WTC11 (cell line): ENCODE measurements at regions not wholly inside any gene's neighbourhood (a gene's known extent, or its start where the extent isn't known, plus 50 kb on each side); places are given as distances from the start of the nearest gene placed in this dataset.

Experiments
- CREM ChIP-seq: sonication (generic); formaldehyde crosslinking; IDR thresholded peaks from 2 replicates; pipeline ENCODE4 v1.8.1; 2022; ENCODE audit warnings: mild to moderate bottlenecking, missing genetic modification reagents, moderate library complexity
- NFYB ChIP-seq: sonication (generic); formaldehyde crosslinking; conservative IDR thresholded peaks from 2 replicates; pipeline ENCODE4 v1.8.0; 2022; ENCODE audit warnings: low read depth, missing genetic modification reagents
- NR2C2 ChIP-seq: sonication (generic); formaldehyde crosslinking; IDR thresholded peaks from 2 replicates; pipeline ENCODE4 v1.8.0; 2022; ENCODE audit warnings: mild to moderate bottlenecking, missing genetic modification reagents
- TCF7 ChIP-seq: sonication (generic); formaldehyde crosslinking; IDR thresholded peaks from 2 replicates; pipeline ENCODE4 v1.8.0; 2022; ENCODE audit warnings: mild to moderate bottlenecking, low read depth, missing genetic modification reagents, moderate library complexity
- TP53 ChIP-seq: sonication (generic); formaldehyde crosslinking; IDR thresholded peaks from 2 replicates; pipeline ENCODE4 v1.8.1; 2023; ENCODE audit warnings: mild to moderate bottlenecking, missing genetic modification reagents
- TF ChIP-seq, protein P1 (sequence below): sonication (generic); formaldehyde crosslinking; IDR thresholded peaks from 2 replicates; pipeline ENCODE4 v1.8.0; 2022; ENCODE audit warnings: mild to moderate bottlenecking, missing genetic modification reagents

DNA sequence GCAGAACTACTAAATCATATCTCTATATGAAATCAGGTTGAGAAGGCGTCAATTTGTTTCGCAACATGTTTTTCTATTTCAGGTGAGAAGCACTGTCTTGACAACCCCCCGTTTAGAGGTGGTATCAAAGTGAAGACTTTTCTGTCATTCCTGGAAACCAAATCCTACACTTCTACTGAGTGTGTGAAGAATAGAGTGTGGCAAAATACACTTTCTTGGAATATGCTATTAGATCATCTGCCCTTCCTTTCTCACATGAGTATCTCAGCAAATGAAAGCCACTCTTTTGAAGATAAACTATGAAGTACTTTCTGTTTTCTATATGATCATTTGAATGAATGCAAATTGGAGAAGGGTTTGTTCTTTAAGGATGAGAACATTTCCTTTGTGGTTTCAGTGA is 174.0 kb upstream of the FMR1 start:
- TF ChIP-seq NFYB (no peak), NR2C2 (no peak), CREM (CRISPR knock-in tag) (no peak), TCF7 (CRISPR knock-in tag) (no peak), TP53 (CRISPR knock-in tag) (no peak)
- TF ChIP-seq, protein P1, sequence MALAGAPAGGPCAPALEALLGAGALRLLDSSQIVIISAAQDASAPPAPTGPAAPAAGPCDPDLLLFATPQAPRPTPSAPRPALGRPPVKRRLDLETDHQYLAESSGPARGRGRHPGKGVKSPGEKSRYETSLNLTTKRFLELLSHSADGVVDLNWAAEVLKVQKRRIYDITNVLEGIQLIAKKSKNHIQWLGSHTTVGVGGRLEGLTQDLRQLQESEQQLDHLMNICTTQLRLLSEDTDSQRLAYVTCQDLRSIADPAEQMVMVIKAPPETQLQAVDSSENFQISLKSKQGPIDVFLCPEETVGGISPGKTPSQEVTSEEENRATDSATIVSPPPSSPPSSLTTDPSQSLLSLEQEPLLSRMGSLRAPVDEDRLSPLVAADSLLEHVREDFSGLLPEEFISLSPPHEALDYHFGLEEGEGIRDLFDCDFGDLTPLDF: no peak
